H1 (cell line): ENCODE measurements at regions not wholly inside any gene's neighbourhood (a gene's known extent, or its start where the extent isn't known, plus 50 kb on each side); places are given as distances from the start of the nearest gene placed in this dataset.
"Not testable (repeated sequence)": the region's sequence is repeated elsewhere in the genome, so short reads cannot be mapped to it uniquely, and the experiment has no call there.

Experiments used
- CTCF ChIA-PET: fragments of 300-600 bp; sonication (Branson Sonifier 250); formaldehyde crosslinking; loops from one replicate; lab custom pipeline; 2021; ENCODE audit not compliant: partially characterized antibody; lab: Charles Lee
- POLR2A ChIA-PET: fragments of 300-600 bp; sonication (Branson Sonifier 250); formaldehyde crosslinking; loops from one replicate; lab custom pipeline; 2021; ENCODE audit warnings: inconsistent platforms; ENCODE audit not compliant: partially characterized antibody; lab: Charles Lee
- DNase-seq, 2 experiments: peaks; one replicate each; pipeline versions ENCODE4 v3.0.0 to v3.0.0-alpha.2; 2010 to 2022; ENCODE audit warnings: low spot score in 2 of 2, low read depth in 1 of 2, mixed read lengths in 1 of 2
- FAIRE-seq: peaks from 2 replicates; lab custom pipeline; 2011; peaks lifted over from hg19 to GRCh38; lab: Jason Lieb, UNC
- H2AFZ ChIP-seq: 2 replicates; pipeline ENCODE4 v1.8.1; 2012; ENCODE audit warnings: low read length, inconsistent platforms
- H2AK5ac ChIP-seq: 2 replicates; pipeline ENCODE4 v1.6.1; 2013; ENCODE audit warnings: low read depth, low read length
- H2BK120ac ChIP-seq: replicated peaks from 2 replicates; pipeline ENCODE3; 2013; ENCODE audit warnings: low read depth, low read length, inconsistent platforms
- H2BK12ac ChIP-seq: 2 replicates; pipeline ENCODE4 v1.6.1; 2013; ENCODE audit warnings: low read depth, low read length
- H2BK15ac ChIP-seq: 2 replicates; pipeline ENCODE4 v1.6.1; 2013; ENCODE audit warnings: low read length
- H2BK20ac ChIP-seq: 2 replicates; pipeline ENCODE4 v1.6.1; 2013; ENCODE audit warnings: low read length
- H2BK5ac ChIP-seq: 2 replicates; pipeline ENCODE4 v1.6.1; 2013; ENCODE audit warnings: low read depth, low read length
- H3K14ac ChIP-seq: 2 replicates; pipeline ENCODE4 v1.6.1; 2013; ENCODE audit warnings: inconsistent platforms; ENCODE audit not compliant: insufficient read length
- H3K18ac ChIP-seq: 2 replicates; pipeline ENCODE4 v1.6.1; 2013; ENCODE audit warnings: low read length; ENCODE audit errors: extremely low read depth
- H3K23ac ChIP-seq: 2 replicates; pipeline ENCODE4 v1.6.1; 2013; ENCODE audit warnings: inconsistent platforms; ENCODE audit not compliant: insufficient read length
- H3K23me2 ChIP-seq: 2 replicates; pipeline ENCODE4 v1.6.1; 2013; ENCODE audit warnings: low read depth, low read length
- H3K27ac ChIP-seq: 2 replicates; pipeline ENCODE4 v1.6.1; 2011; ENCODE audit warnings: low read depth, low read length, inconsistent platforms
- H3K27me3 ChIP-seq, 4 experiments: replicated peaks in 1 of 4; 1 replicate in 1 of 4; 2 replicates in 3 of 4; pipeline versions ENCODE4 v1.6.1 to v1.8.1; 2011 to 2013; ENCODE audit warnings: low read length in 3 of 4, mild to moderate bottlenecking in 3 of 4, inconsistent platforms in 2 of 4, mixed read lengths in 2 of 4, moderate library complexity in 1 of 4; ENCODE audit not compliant: control insufficient read depth in 3 of 4, insufficient read depth in 3 of 4; ENCODE audit errors: extremely low read depth in 1 of 4
- H3K36me3 ChIP-seq, 4 experiments: 2 replicates each; pipeline versions ENCODE4 v1.6.1 to v1.8.1; 2011 to 2013; ENCODE audit warnings: mild to moderate bottlenecking in 4 of 4, low read length in 3 of 4, moderate library complexity in 2 of 4, control low read depth in 1 of 4, inconsistent platforms in 1 of 4; ENCODE audit not compliant: insufficient read depth in 4 of 4, control insufficient read depth in 2 of 4
- H3K4ac ChIP-seq: replicated peaks from 2 replicates; pipeline ENCODE3; 2013; ENCODE audit warnings: low read length, low read depth, mixed read lengths, inconsistent platforms; ENCODE audit not compliant: insufficient read length
- H3K4me1 ChIP-seq, 4 experiments: replicated peaks in 1 of 4; 1 replicate in 1 of 4; 2 replicates in 3 of 4; pipeline versions ENCODE4 v1.6.1 to v1.8.1; 2011 to 2013; ENCODE audit warnings: low read length in 3 of 4, inconsistent platforms in 2 of 4, mixed read lengths in 1 of 4; ENCODE audit not compliant: insufficient read depth in 4 of 4, control insufficient read depth in 3 of 4
- H3K4me2 ChIP-seq, 2 experiments: 2 replicates each; pipeline versions ENCODE4 v1.6.1 to v1.8.1; 2011 to 2013; ENCODE audit warnings: low read depth in 2 of 2, low read length in 2 of 2, control low read depth in 1 of 2, inconsistent platforms in 1 of 2, mild to moderate bottlenecking in 1 of 2; ENCODE audit not compliant: insufficient read depth in 1 of 2
- H3K4me3 ChIP-seq, 4 experiments: fragments of 200-600, 300-600 bp in 1 of 4; sonication (generic), shearing (Covaris generic), sonication (Bioruptor Twin) in 1 of 4; 2 replicates each; pipeline versions ENCODE4 v1.5.1 to v1.8.1; 2011 to 2016; ENCODE audit warnings: low read length in 4 of 4, low read depth in 3 of 4, control low read depth in 2 of 4, inconsistent platforms in 2 of 4, mild to moderate bottlenecking in 2 of 4, mixed read lengths in 1 of 4, moderate library complexity in 1 of 4; ENCODE audit not compliant: insufficient read depth in 2 of 4; ENCODE audit errors: extremely low read depth in 1 of 4
- H3K56ac ChIP-seq: replicated peaks from 2 replicates; pipeline ENCODE3; 2013; ENCODE audit warnings: low read depth, mild to moderate bottlenecking, mixed read lengths, low read length, inconsistent platforms; ENCODE audit not compliant: insufficient read length
- H3K79me1 ChIP-seq: 2 replicates; pipeline ENCODE4 v1.6.1; 2013; ENCODE audit warnings: low read depth, low read length, control low read depth
- H3K79me2 ChIP-seq, 2 experiments: 2 replicates each; pipeline versions ENCODE4 v1.6.1 to v1.8.1; 2012 to 2013; ENCODE audit warnings: low read length in 2 of 2, mild to moderate bottlenecking in 2 of 2, inconsistent platforms in 1 of 2; ENCODE audit not compliant: insufficient read depth in 2 of 2, control insufficient read depth in 1 of 2
- H3K9ac ChIP-seq, 4 experiments: replicated peaks in 1 of 4; 1 replicate in 1 of 4; 2 replicates in 3 of 4; pipeline versions ENCODE4 v1.6.1 to v1.8.1; 2011 to 2013; ENCODE audit warnings: low read depth in 3 of 4, low read length in 3 of 4, control low read depth in 2 of 4, mild to moderate bottlenecking in 2 of 4, moderate library complexity in 2 of 4, inconsistent platforms in 1 of 4; ENCODE audit errors: extremely low read depth in 1 of 4
- H3K9me3 ChIP-seq, 2 experiments: 2 replicates each; pipeline versions ENCODE4 v1.6.1 to v1.8.1; 2012 to 2013; ENCODE audit warnings: mild to moderate bottlenecking in 2 of 2, moderate library complexity in 2 of 2, control low read depth in 1 of 2, inconsistent platforms in 1 of 2, low read depth in 1 of 2, low read length in 1 of 2, mixed read lengths in 1 of 2; ENCODE audit not compliant: insufficient read depth in 2 of 2
- H4K20me1 ChIP-seq, 2 experiments: replicated peaks in 1 of 2; 2 replicates each; pipeline versions ENCODE3 to v1.8.1; 2011 to 2013; ENCODE audit warnings: inconsistent platforms in 2 of 2, low read length in 2 of 2, mild to moderate bottlenecking in 1 of 2; ENCODE audit not compliant: insufficient read depth in 2 of 2, control insufficient read depth in 1 of 2
- H4K5ac ChIP-seq: 2 replicates; pipeline ENCODE4 v1.6.1; 2013; ENCODE audit warnings: low read length, low read depth, mixed read lengths, inconsistent platforms; ENCODE audit not compliant: insufficient read length
- H4K8ac ChIP-seq: 2 replicates; pipeline ENCODE4 v1.8.0; 2013; ENCODE audit warnings: mild to moderate bottlenecking, moderate library complexity, low read length, inconsistent platforms; ENCODE audit not compliant: insufficient read depth; ENCODE audit errors: extremely low read depth
- H4K91ac ChIP-seq: replicated peaks from 2 replicates; pipeline ENCODE3; 2013; ENCODE audit warnings: low read length, mixed read lengths, inconsistent platforms; ENCODE audit not compliant: insufficient read length
- WGBS, 2 experiments: shearing (Covaris generic) in 1 of 2; methylation state at CpG; one replicate each; pipeline versions ENCODE4 v1.1.6 to v1.1.7; 2013 to 2015; ENCODE audit warnings: low lambda C conversion rate in 2 of 2, mixed read lengths in 2 of 2, inconsistent platforms in 1 of 2, low coverage in 1 of 2, missing lambda C conversion rate in 1 of 2; ENCODE audit not compliant: insufficient replicate concordance in 2 of 2, insufficient coverage in 1 of 2, insufficient read length in 1 of 2; ENCODE audit errors: extremely low coverage in 1 of 2, missing lambda C conversion rate in 1 of 2; 5-methylcytosine and 5-hydroxymethylcytosine counted together

DNA sequence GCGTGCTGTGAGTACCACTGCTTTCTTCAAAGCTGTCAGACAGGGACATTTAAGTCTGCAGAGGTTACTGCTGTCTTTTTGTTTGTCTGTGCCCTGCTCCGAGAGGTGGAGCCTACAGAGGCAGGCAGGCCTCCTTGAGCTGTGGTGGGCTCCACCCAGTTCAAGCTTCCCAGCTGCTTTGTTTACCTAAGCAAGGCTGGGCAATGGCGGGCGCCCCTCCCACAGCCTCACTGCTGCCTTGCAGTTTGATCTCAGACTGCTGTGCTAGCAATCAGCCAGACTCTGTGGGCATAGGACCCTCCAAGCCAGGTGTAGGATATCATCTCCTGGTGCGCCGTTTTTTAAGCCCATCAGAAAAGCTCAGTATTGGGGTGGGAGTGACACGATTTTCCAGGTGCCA, 374.5 kb downstream of the TFAP2B start:
- H4K8ac ChIP-seq, POLR2A ChIA-PET: not testable (repeated sequence)

More for the DNA sequence above, 374.5 kb downstream of the TFAP2B start:
- H3K14ac ChIP-seq, H3K27ac ChIP-seq, H2AK5ac ChIP-seq, H4K91ac ChIP-seq, H2AFZ ChIP-seq, H3K23ac ChIP-seq, H2BK12ac ChIP-seq, H3K18ac ChIP-seq, DNase-seq, H2BK120ac ChIP-seq, H3K36me3 ChIP-seq, H2BK5ac ChIP-seq, H3K9me3 ChIP-seq, H4K20me1 ChIP-seq, H3K4me2 ChIP-seq, H3K23me2 ChIP-seq, H3K4me3 ChIP-seq, H3K4ac ChIP-seq, H3K27me3 ChIP-seq, H3K79me1 ChIP-seq, H2BK15ac ChIP-seq, H3K4me1 ChIP-seq, FAIRE-seq, H2BK20ac ChIP-seq, H3K9ac ChIP-seq, H4K5ac ChIP-seq, H3K56ac ChIP-seq, CTCF ChIA-PET, H3K79me2 ChIP-seq: not testable (repeated sequence)
- 91% methylated on average over 7 of the region's 7 CpGs; no CpG with 5 or more reads in 1 of the 2 experiments for WGBS, 2 experiments
